ENCODE measurements at regions not wholly inside any gene's neighbourhood (a gene's known extent, or its start where the extent isn't known, plus 50 kb on each side); places are given as distances from the start of the nearest gene placed in this dataset.

GRCh38 chr6:100138346-100139022 is 144.5 kb upstream of the MCHR2 start:
- no peaks in the 10 kb centered on the region for H3K27me3 ChIP-seq (ENCODE audit: control insufficient read depth in 3 of 3, insufficient read depth in 3 of 3, low read depth in 1 of 3, low read length in 3 of 3)
- no peak overlapping the region for H2AK5ac ChIP-seq (ENCODE audit: low read depth, low read length)
- no peak overlapping the region for H3K14ac ChIP-seq (ENCODE audit: low read length)
- H3K27ac ChIP-seq (replicated peaks; ENCODE audit: low read length), result no peak overlapping the region
- H3K23ac ChIP-seq (ENCODE audit: low read depth, low read length, poor library complexity), result no peak overlapping the region
- no peak overlapping the region for H2AFZ ChIP-seq (ENCODE audit: low read length)
- H3K18ac ChIP-seq (ENCODE audit: low read length), result no peak overlapping the region
- no peak overlapping the region for H3K4me2 ChIP-seq (ENCODE audit: insufficient read depth, low read length, poor library complexity, severe bottlenecking)
- H3K36me3 ChIP-seq (replicated peaks in 1 of 2; ENCODE audit: control insufficient read depth in 2 of 2, insufficient read depth in 2 of 2, low read length in 2 of 2), result no peaks in the 10 kb centered on the region
- H2BK12ac ChIP-seq (ENCODE audit: low read length), result no peak overlapping the region
- no peak overlapping the region for H3K9ac ChIP-seq (ENCODE audit: low read depth, low read length, poor library complexity)
- no peaks in the 10 kb centered on the region for H3K79me1 ChIP-seq (ENCODE audit: low read depth, low read length)
- H2BK15ac ChIP-seq (ENCODE audit: low read length), result no peak overlapping the region
- peaks cover 0 to 2% of the 10 kb centered on the region in 2 donors for H3K4me1 ChIP-seq (ENCODE audit: control insufficient read depth in 2 of 2, insufficient read depth in 1 of 2, low read depth in 1 of 2, low read length in 2 of 2)
- no peak for DNase-seq (ENCODE audit: low spot score)
- H4K8ac ChIP-seq (ENCODE audit: low read depth, low read length), result no peak overlapping the region
- H2BK5ac ChIP-seq (ENCODE audit: low read length), result no peak overlapping the region
- WGBS, 2 donors (ENCODE audit: extremely low coverage in 2 of 2, insufficient read length in 2 of 2, insufficient replicate concordance in 1 of 2), result no CpG with 5 or more reads among the region's 4 CpGs
- no peak overlapping the region for H4K91ac ChIP-seq (ENCODE audit: low read depth, low read length, poor library complexity)
- no peak overlapping the region for H3K4me3 ChIP-seq (ENCODE audit: low read length in 2 of 2)
- H2BK120ac ChIP-seq (ENCODE audit: low read depth, low read length), result no peak overlapping the region
- no peaks in the 10 kb centered on the region for H3K9me3 ChIP-seq (replicated peaks in 1 of 2; ENCODE audit: control insufficient read depth in 2 of 2, insufficient read depth in 1 of 2, low read depth in 1 of 2, low read length in 2 of 2)
- H3K4ac ChIP-seq (ENCODE audit: low read length), result no peak overlapping the region

- no peak overlapping the region for H2BK5ac ChIP-seq (ENCODE audit: low read length)
- H3K4me3 ChIP-seq (ENCODE audit: low read length in 2 of 2), result no peak overlapping the region
- H3K27ac ChIP-seq (replicated peaks; ENCODE audit: low read length), result no peak overlapping the region
- no peaks in the 10 kb centered on the region for H3K27me3 ChIP-seq (ENCODE audit: control insufficient read depth in 3 of 3, insufficient read depth in 3 of 3, low read depth in 1 of 3, low read length in 3 of 3)
- H3K18ac ChIP-seq (ENCODE audit: low read length), result no peak overlapping the region
- H3K4me2 ChIP-seq (ENCODE audit: insufficient read depth, low read length, poor library complexity, severe bottlenecking), result no peak overlapping the region
- no peak overlapping the region for H2BK120ac ChIP-seq (ENCODE audit: low read depth, low read length)
- H2BK15ac ChIP-seq (ENCODE audit: low read length), result no peak overlapping the region
- no peak overlapping the region for H2AK5ac ChIP-seq (ENCODE audit: low read depth, low read length)
- no peaks in the 10 kb centered on the region for H3K79me1 ChIP-seq (ENCODE audit: low read depth, low read length)
- H3K36me3 ChIP-seq (replicated peaks in 1 of 2; ENCODE audit: control insufficient read depth in 2 of 2, insufficient read depth in 2 of 2, low read length in 2 of 2), result no peaks in the 10 kb centered on the region
- peaks cover 0 to 2% of the 10 kb centered on the region in 2 donors for H3K4me1 ChIP-seq (ENCODE audit: control insufficient read depth in 2 of 2, insufficient read depth in 1 of 2, low read depth in 1 of 2, low read length in 2 of 2)
- no CpG with 5 or more reads among the region's 2 CpGs for WGBS, 2 donors (ENCODE audit: extremely low coverage in 2 of 2, insufficient read length in 2 of 2, insufficient replicate concordance in 1 of 2)
- H2BK12ac ChIP-seq (ENCODE audit: low read length), result no peak overlapping the region
- no peak for DNase-seq (ENCODE audit: low spot score)
- no peak overlapping the region for H2AFZ ChIP-seq (ENCODE audit: low read length)
- H3K9me3 ChIP-seq (replicated peaks in 1 of 2; ENCODE audit: control insufficient read depth in 2 of 2, insufficient read depth in 1 of 2, low read depth in 1 of 2, low read length in 2 of 2), result no peaks in the 10 kb centered on the region
- no peak overlapping the region for H3K23ac ChIP-seq (ENCODE audit: low read depth, low read length, poor library complexity)
- no peak overlapping the region for H3K14ac ChIP-seq (ENCODE audit: low read length)
- H4K8ac ChIP-seq (ENCODE audit: low read depth, low read length), result no peak overlapping the region
- H4K91ac ChIP-seq (ENCODE audit: low read depth, low read length, poor library complexity), result no peak overlapping the region
- H3K9ac ChIP-seq (ENCODE audit: low read depth, low read length, poor library complexity), result no peak overlapping the region
- H3K4ac ChIP-seq (ENCODE audit: low read length), result no peak overlapping the region
Observed at GRCh38 chr6:100137759-100138158, 143.7 kb upstream of the MCHR2 start.

GRCh38 chr6:100136590-100136989 is 142.6 kb upstream of the MCHR2 start:
- H3K36me3 ChIP-seq (replicated peaks in 1 of 2; ENCODE audit: control insufficient read depth in 2 of 2, insufficient read depth in 2 of 2, low read length in 2 of 2), result no peaks in the 10 kb centered on the region
- H3K4me2 ChIP-seq (ENCODE audit: insufficient read depth, low read length, poor library complexity, severe bottlenecking), result no peak overlapping the region
- no peak overlapping the region for H2AK5ac ChIP-seq (ENCODE audit: low read depth, low read length)
- peak overlapping the region; percentile 72 for H2BK120ac ChIP-seq (ENCODE audit: low read depth, low read length)
- H3K9me3 ChIP-seq (replicated peaks in 1 of 2; ENCODE audit: control insufficient read depth in 2 of 2, insufficient read depth in 1 of 2, low read depth in 1 of 2, low read length in 2 of 2), result peaks cover 0 to 2% of the 10 kb centered on the region in 2 donors
- H3K14ac ChIP-seq (ENCODE audit: low read length), result peak overlapping the region; percentile 82
- peaks cover 0 to 2% of the 10 kb centered on the region in 2 donors for H3K4me1 ChIP-seq (ENCODE audit: control insufficient read depth in 2 of 2, insufficient read depth in 1 of 2, low read depth in 1 of 2, low read length in 2 of 2)
- H3K27me3 ChIP-seq (ENCODE audit: control insufficient read depth in 3 of 3, insufficient read depth in 3 of 3, low read depth in 1 of 3, low read length in 3 of 3), result peaks cover 0 to 4% (median 0%) of the 10 kb centered on the region in 3 experiments
- no peak overlapping the region for H2BK15ac ChIP-seq (ENCODE audit: low read length)
- no peak overlapping the region for H3K23ac ChIP-seq (ENCODE audit: low read depth, low read length, poor library complexity)
- no peaks in the 10 kb centered on the region for H3K79me1 ChIP-seq (ENCODE audit: low read depth, low read length)
- H3K9ac ChIP-seq (ENCODE audit: low read depth, low read length, poor library complexity), result peak overlapping the region; percentile 44
- no peak overlapping the region for H4K8ac ChIP-seq (ENCODE audit: low read depth, low read length)
- no peak for DNase-seq (ENCODE audit: low spot score)
- peak overlapping the region; percentile 35 for H2BK5ac ChIP-seq (ENCODE audit: low read length)
- WGBS, 2 donors (ENCODE audit: extremely low coverage in 2 of 2, insufficient read length in 2 of 2, insufficient replicate concordance in 1 of 2), result no CpG with 5 or more reads among the region's 8 CpGs
- H4K91ac ChIP-seq (ENCODE audit: low read depth, low read length, poor library complexity), result no peak overlapping the region
- H2AFZ ChIP-seq (ENCODE audit: low read length), result no peak overlapping the region
- H3K27ac ChIP-seq (replicated peaks; ENCODE audit: low read length), result no peak overlapping the region
- H3K4ac ChIP-seq (ENCODE audit: low read length), result peak overlapping the region; percentile 66
- H2BK12ac ChIP-seq (ENCODE audit: low read length), result no peak overlapping the region
- no peak overlapping the region for H3K4me3 ChIP-seq (ENCODE audit: low read length in 2 of 2)
- H3K18ac ChIP-seq (ENCODE audit: low read length), result no peak overlapping the region

- Histone ChIP-seq H2BK15ac (ENCODE audit: low read length) (no peak overlapping the region), H2BK5ac (ENCODE audit: low read length) (peak overlapping the region; percentile 35), H3K4me2 (ENCODE audit: insufficient read depth, low read length, poor library complexity, severe bottlenecking) (no peak overlapping the region), H4K91ac (ENCODE audit: low read depth, low read length, poor library complexity) (no peak overlapping the region), H3K4ac (ENCODE audit: low read length) (peak overlapping the region; percentile 66), H2AK5ac (ENCODE audit: low read depth, low read length) (no peak overlapping the region), H3K36me3 (replicated peaks in 1 of 2; ENCODE audit: control insufficient read depth in 2 of 2, insufficient read depth in 2 of 2, low read length in 2 of 2) (no peaks in the 10 kb centered on the region), H3K4me1 (ENCODE audit: control insufficient read depth in 2 of 2, insufficient read depth in 1 of 2, low read depth in 1 of 2, low read length in 2 of 2) (peaks cover 0 to 2% of the 10 kb centered on the region in 2 donors), H2BK12ac (ENCODE audit: low read length) (no peak overlapping the region), H4K8ac (ENCODE audit: low read depth, low read length) (peak overlapping the region; percentile 65), H3K18ac (ENCODE audit: low read length) (no peak overlapping the region), H3K14ac (ENCODE audit: low read length) (no peak overlapping the region), H2BK120ac (ENCODE audit: low read depth, low read length) (no peak overlapping the region), H3K23ac (ENCODE audit: low read depth, low read length, poor library complexity) (no peak overlapping the region), H3K9ac (ENCODE audit: low read depth, low read length, poor library complexity) (no peak overlapping the region), H3K27ac (replicated peaks; ENCODE audit: low read length) (no peak overlapping the region), H3K79me1 (ENCODE audit: low read depth, low read length) (no peaks in the 10 kb centered on the region), H2AFZ (ENCODE audit: low read length) (no peak overlapping the region), H3K4me3 (ENCODE audit: low read length in 2 of 2) (no peak overlapping the region), H3K27me3 (ENCODE audit: control insufficient read depth in 3 of 3, insufficient read depth in 3 of 3, low read depth in 1 of 3, low read length in 3 of 3) (peaks cover 0 to 4% (median 0%) of the 10 kb centered on the region in 3 experiments), H3K9me3 (replicated peaks in 1 of 2; ENCODE audit: control insufficient read depth in 2 of 2, insufficient read depth in 1 of 2, low read depth in 1 of 2, low read length in 2 of 2) (peaks cover 0 to 3% of the 10 kb centered on the region in 2 donors)
- DNase-seq (ENCODE audit: low spot score), result no peak
- WGBS, 2 donors (ENCODE audit: extremely low coverage in 2 of 2, insufficient read length in 2 of 2, insufficient replicate concordance in 1 of 2), result no CpG with 5 or more reads among the region's 21 CpGs
Observed at GRCh38 chr6:100135977-100136376, 142.0 kb upstream of the MCHR2 start.

All from neuronal stem cell (in vitro differentiated cells).